Activated CD8-positive, alpha-beta T cell treated with anti-CD3 and anti-CD28 coated beads, Interleukin-2, amount 10 ng/mL, durations not matched to agents 7 days and 5 days (primary cell): ENCODE measurements at regions not wholly inside any gene's neighbourhood (a gene's known extent, or its start where the extent isn't known, plus 50 kb on each side); places are given as distances from the start of the nearest gene placed in this dataset.

Experiments
- ATAC-seq: fragments of 150-1000 bp; cut with Tn5 transposase; one replicate; pipeline ENCODE4 v1.10.0; 2021; ENCODE audit warnings: moderate library complexity
- CTCF ChIA-PET: fragments of 350-600 bp; sonication (Branson Sonifier 250); formaldehyde crosslinking; loops from one replicate; lab custom pipeline; 2021; ENCODE audit warnings: antibody characterized with exemption; lab: Charles Lee
- POLR2A ChIA-PET: fragments of 350-600 bp; sonication (Branson Sonifier 250); formaldehyde crosslinking; loops from one replicate; lab custom pipeline; 2021; ENCODE audit warnings: antibody characterized with exemption; lab: Charles Lee
- DNase-seq: peaks from one replicate; pipeline ENCODE4 v3.0.0-alpha.2; 2020
- H3K27ac Mint-ChIP-seq: one replicate; pipeline ENCODE4 v1.8.0; 2021; ENCODE audit warnings: mild to moderate bottlenecking, mixed read lengths
- H3K27me3 Mint-ChIP-seq: one replicate; pipeline ENCODE4 v1.8.0; 2021; ENCODE audit warnings: low read depth, mixed read lengths
- H3K36me3 Mint-ChIP-seq: one replicate; pipeline ENCODE4 v1.8.0; 2021; ENCODE audit warnings: low read depth, mixed read lengths
- H3K4me1 Mint-ChIP-seq: one replicate; pipeline ENCODE4 v1.8.0; 2021; ENCODE audit warnings: low read depth, mixed read lengths
- H3K4me3 Mint-ChIP-seq: one replicate; pipeline ENCODE4 v1.8.0; 2021; ENCODE audit warnings: mild to moderate bottlenecking, mixed read lengths
- H3K9me3 Mint-ChIP-seq: one replicate; pipeline ENCODE4 v1.8.0; 2022; ENCODE audit warnings: mixed read lengths; ENCODE audit not compliant: insufficient read depth

DNA sequence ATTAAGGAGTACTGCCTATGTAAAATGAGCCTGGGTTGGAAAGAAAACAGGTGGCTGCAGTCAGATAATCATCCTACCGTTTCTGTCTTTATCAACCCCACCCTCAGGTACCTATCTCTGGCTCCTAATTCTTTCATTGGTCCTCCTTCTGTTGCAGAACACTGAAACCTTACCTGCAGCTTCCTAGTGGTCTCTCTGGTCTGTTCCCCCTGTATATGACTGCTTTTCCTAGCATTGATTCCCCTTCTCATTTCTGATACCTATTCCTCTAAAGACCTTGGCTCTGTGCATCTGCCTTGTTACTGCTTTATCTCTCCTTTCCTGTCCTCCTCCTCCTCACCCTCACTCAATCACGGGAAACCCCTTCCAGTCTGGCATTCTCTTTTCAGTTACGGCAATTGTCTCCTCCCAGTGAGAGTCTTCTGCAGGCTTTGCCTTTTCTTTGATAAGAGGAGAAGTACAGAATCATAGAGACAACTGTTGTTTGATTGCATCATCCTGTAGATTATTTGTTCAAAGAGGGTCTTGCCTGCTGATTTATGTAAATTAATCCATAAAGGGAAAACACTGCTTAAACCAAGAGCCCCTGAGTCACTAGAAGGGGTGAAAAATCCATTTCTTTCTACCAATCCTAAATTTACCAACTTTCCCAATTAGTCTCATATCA, 301.2 kb downstream of the AASDHPPT start:
- no peak overlapping the region for H3K4me3 Mint-ChIP-seq
- DNase-seq: no peak
- ATAC-seq: no peak
- no peaks in the 10 kb centered on the region for H3K4me1 Mint-ChIP-seq
- no peaks in the 10 kb centered on the region for H3K36me3 Mint-ChIP-seq
- no peaks in the 10 kb centered on the region for H3K27me3 Mint-ChIP-seq
- CTCF ChIA-PET: no interaction called here
- H3K27ac Mint-ChIP-seq: no peak overlapping the region
- POLR2A ChIA-PET: no interaction called here
- H3K9me3 Mint-ChIP-seq: no peaks in the 10 kb centered on the region

DNA sequence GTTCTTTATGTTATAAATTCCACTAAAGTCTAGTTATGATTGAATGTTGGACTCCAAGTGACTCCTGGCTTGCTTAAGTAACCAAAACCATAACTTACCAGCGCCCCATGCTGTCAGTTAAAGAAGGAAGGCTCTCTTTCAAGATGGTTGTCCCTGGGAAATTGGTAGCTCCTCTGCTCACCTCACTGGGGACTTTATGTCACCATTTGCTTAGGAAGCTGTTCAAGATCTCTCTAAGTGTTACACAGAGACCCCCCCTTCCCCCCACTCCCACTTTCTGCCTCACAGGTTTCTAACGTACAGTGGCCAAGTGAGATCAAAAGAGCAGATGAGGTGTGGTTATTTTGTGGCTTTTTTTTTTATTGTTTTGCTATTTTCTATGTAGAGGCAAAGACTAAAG, 301.8 kb downstream of the AASDHPPT start:
- Mint-ChIP-seq H3K36me3 (no peaks in the 10 kb centered on the region), H3K4me1 (no peaks in the 10 kb centered on the region), H3K4me3 (no peak overlapping the region), H3K27me3 (no peaks in the 10 kb centered on the region), H3K9me3 (no peaks in the 10 kb centered on the region), H3K27ac (no peak overlapping the region)
- POLR2A ChIA-PET: no interaction called here
- CTCF ChIA-PET: no interaction called here
- no peak for ATAC-seq
- no peak for DNase-seq

DNA sequence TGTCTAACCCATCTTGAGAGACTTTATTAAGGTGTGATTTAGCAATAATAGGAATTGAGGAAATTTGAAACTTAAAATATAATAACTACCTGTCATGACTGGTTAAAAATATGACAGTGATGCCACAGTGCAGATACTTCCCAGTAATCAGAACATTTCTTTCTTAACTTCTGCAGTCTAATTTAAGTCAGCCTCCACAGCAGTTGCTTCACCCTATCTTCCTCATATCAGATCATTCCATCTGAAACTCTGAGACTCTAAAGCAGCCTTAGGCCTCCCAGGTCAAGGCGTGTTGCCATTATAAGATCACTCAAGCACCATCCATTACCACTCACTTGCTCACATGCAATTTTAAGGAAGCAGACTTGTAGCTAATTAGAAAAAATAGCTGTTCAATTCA, 302.2 kb downstream of the AASDHPPT start:
- CTCF ChIA-PET: no interaction called here
- H3K9me3 Mint-ChIP-seq: no peaks in the 10 kb centered on the region
- no peaks in the 10 kb centered on the region for H3K27me3 Mint-ChIP-seq
- ATAC-seq: no peak
- H3K27ac Mint-ChIP-seq: no peak overlapping the region
- H3K36me3 Mint-ChIP-seq: no peaks in the 10 kb centered on the region
- no peak overlapping the region for H3K4me3 Mint-ChIP-seq
- POLR2A ChIA-PET: no interaction called here
- H3K4me1 Mint-ChIP-seq: no peaks in the 10 kb centered on the region
- no peak for DNase-seq

DNA sequence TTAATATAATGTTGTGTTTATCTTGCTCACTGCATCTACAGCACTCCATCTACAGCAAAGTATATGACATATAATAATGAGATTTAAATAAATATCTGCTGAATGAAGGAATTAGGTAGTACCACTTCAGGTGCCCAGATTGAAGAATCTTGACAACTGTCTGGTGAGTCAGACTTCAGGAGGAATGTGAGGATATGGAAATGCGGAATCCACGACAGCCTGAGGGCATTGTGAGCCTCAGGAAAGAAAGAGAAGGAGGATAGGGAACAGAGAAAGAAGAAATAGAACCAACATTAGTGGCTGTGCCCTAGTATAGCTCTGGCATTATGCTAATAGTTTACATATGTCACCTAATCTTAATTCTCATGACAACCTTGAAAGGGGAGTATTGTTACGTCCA, 304.4 kb downstream of the AASDHPPT start:
- POLR2A ChIA-PET: no interaction called here
- no peak for ATAC-seq
- H3K4me1 Mint-ChIP-seq: no peaks in the 10 kb centered on the region
- no peak overlapping the region for H3K4me3 Mint-ChIP-seq
- no peak overlapping the region for H3K27ac Mint-ChIP-seq
- CTCF ChIA-PET: no interaction called here
- no peak for DNase-seq
- H3K27me3 Mint-ChIP-seq: no peaks in the 10 kb centered on the region
- H3K9me3 Mint-ChIP-seq: no peaks in the 10 kb centered on the region
- no peaks in the 10 kb centered on the region for H3K36me3 Mint-ChIP-seq

DNA sequence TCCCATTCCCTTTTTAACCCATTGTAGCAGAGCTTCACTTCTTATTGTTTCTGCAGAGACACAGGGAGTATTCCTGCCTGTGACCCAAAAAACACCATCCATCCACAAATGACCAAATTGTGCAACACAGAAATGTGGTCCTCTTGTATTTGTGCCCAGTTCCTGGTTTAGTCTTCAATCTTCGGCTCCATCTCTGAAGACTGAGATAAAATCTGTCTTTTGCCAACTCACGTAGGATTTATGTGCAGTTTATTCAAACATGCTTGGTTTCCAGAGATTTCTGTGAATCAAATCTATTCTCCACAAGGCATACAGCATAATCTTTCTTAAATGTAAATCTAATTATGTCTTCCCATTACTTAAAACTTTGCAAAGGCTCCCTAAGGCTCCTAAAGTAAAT, 307.0 kb downstream of the AASDHPPT start:
- H3K27ac Mint-ChIP-seq: no peak overlapping the region
- ChIA-PET CTCF (no interaction called here), POLR2A (no interaction called here)
- DNase-seq (no peak), ATAC-seq (no peak)
- no peaks in the 10 kb centered on the region for H3K9me3 Mint-ChIP-seq
- H3K4me1 Mint-ChIP-seq: no peaks in the 10 kb centered on the region
- H3K36me3 Mint-ChIP-seq: no peaks in the 10 kb centered on the region
- H3K27me3 Mint-ChIP-seq: no peaks in the 10 kb centered on the region
- no peak overlapping the region for H3K4me3 Mint-ChIP-seq

DNA sequence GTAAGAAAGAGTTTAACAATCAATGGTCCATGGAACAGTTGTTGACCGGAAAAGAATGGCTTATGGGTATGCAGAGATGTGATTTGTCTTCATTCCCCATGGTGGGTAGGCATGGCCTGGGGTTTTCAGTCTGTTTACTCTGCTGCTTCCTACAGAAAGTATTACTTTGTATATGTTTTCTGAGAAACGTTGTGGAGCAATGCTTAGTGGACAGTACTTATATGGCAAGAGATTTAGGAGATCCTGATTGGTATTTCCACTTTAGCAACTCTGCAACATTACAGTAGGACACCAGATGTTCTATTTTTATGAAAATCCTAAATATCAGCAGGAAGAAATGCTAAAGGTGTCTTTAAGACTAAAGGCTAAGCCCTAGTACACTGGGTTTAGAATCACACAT, 309.1 kb downstream of the AASDHPPT start:
- ATAC-seq: no peak
- Mint-ChIP-seq H3K9me3 (no peaks in the 10 kb centered on the region), H3K36me3 (no peaks in the 10 kb centered on the region), H3K27ac (no peak overlapping the region), H3K27me3 (no peaks in the 10 kb centered on the region), H3K4me1 (no peaks in the 10 kb centered on the region), H3K4me3 (no peak overlapping the region)
- no peak for DNase-seq
- POLR2A ChIA-PET: no interaction called here
- CTCF ChIA-PET: no interaction called here

DNA sequence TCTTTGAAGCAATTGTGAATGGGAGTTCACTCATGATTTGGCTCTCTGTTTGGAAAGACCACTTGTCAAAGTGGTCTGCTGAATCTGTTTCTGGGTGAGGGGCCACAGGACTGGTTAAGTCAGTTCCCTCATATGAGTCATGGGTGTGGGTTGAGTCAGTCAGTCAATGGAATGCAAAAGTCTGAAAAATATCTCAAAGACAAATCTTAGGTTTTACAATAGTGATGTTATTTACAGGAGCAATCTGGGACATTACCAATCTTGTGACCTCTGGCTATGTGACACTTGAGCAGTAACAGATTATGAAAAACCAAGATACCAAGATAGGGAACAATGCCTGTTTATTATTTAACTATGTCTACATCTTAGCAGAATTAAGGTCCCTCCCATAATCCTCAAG, 311.6 kb downstream of the AASDHPPT start:
- H3K36me3 Mint-ChIP-seq: no peaks in the 10 kb centered on the region
- ChIA-PET CTCF (no interaction called here), POLR2A (no interaction called here)
- no peak overlapping the region for H3K4me3 Mint-ChIP-seq
- H3K27me3 Mint-ChIP-seq: no peaks in the 10 kb centered on the region
- ATAC-seq (no peak), DNase-seq (no peak)
- no peaks in the 10 kb centered on the region for H3K9me3 Mint-ChIP-seq
- no peak overlapping the region for H3K27ac Mint-ChIP-seq
- H3K4me1 Mint-ChIP-seq: no peaks in the 10 kb centered on the region

DNA sequence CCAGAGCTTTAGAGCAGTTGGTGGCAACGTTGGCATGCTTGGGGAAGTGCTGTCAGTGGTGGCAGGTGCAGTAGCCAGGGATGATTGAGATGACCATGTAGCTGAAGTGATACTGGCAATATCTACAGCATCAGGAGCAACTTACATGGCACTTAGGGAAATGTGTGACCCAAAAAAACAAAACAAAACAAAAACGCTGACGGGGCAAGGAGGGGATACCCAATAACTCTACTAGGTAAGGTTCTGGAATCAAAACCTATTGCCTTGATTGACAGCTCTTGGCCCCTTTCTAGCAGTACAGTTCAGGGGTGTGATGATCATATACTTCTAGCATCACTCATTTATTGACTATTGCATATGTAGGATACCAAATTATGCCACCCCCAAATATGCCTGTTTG, 312.6 kb downstream of the AASDHPPT start:
- ATAC-seq (no peak), DNase-seq (no peak)
- H3K27me3 Mint-ChIP-seq: no peaks in the 10 kb centered on the region
- ChIA-PET CTCF (no interaction called here), POLR2A (interaction anchor here (0.7 kb wide), 1 partner anchor 354 kb away, joined by 3 read pairs; no protein-coding TSS in a partner anchor)
- H3K4me3 Mint-ChIP-seq: no peak overlapping the region
- no peaks in the 10 kb centered on the region for H3K4me1 Mint-ChIP-seq
- no peak overlapping the region for H3K27ac Mint-ChIP-seq
- H3K9me3 Mint-ChIP-seq: no peaks in the 10 kb centered on the region
- no peaks in the 10 kb centered on the region for H3K36me3 Mint-ChIP-seq

DNA sequence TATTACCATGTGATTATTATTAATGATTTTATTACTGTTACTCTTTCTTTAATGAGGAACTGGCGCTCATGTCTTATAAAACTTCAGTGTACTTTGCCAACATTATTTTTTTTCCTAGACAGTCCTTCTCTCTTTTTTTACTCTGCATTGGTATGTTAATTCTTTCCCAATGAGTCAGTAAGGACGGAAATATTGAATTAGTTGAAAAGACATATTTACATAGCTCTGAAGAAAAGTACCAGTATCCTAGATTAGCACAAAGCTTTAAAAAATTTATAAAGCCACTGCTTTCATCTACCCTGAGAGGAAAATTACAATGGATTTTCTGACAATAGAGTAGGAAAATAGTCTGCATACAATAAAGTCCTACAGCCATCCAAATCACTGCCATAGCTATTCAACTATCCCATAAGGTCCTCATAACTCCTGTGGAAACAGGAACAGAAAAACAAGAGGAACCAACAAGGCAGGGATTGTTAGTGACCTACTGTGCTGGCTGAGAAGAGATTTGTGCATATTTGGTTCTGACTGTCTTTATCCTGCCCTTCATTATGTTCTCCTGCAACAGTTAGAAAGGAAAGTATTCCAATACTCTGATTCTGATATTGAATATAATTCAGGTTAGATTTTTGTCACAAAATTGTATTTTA, 314.4 kb downstream of the AASDHPPT start:
- ATAC-seq (no peak), DNase-seq (no peak)
- no peaks in the 10 kb centered on the region for H3K27me3 Mint-ChIP-seq
- no peak overlapping the region for H3K27ac Mint-ChIP-seq
- ChIA-PET CTCF (no interaction called here), POLR2A (no interaction called here)
- no peaks in the 10 kb centered on the region for H3K9me3 Mint-ChIP-seq
- no peaks in the 10 kb centered on the region for H3K4me1 Mint-ChIP-seq
- no peaks in the 10 kb centered on the region for H3K36me3 Mint-ChIP-seq
- no peak overlapping the region for H3K4me3 Mint-ChIP-seq

DNA sequence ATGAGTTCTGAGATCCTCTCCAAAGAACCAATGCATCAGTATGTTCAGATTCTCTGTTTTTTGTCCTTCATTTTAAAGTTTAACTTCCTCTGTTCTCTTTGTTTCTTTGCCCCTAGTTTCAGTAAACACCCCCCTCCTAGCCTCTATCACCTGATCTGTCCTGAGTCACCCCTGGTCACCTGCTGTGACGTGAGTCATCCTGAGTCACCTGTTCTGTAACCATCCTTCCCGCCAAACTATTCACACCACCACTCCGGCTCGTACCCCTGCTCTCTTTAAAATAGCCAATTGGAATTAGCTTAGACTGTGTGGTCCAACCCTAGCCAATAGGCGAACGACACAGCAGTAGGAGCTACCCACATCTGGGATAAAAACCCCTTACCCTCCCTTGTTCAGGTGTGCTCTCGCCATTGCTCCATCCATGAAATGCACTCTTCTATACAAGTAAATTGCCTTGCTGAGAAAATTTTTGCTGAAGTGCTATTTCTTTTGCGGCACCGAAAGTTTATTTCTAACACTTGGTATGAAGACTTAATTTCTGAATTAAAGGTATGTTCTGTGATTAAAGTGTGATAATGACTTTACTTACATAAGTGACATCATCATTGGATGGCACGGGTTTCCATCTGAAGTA, 318.4 kb downstream of the AASDHPPT start:
- Mint-ChIP-seq H3K27ac (no peak overlapping the region), H3K4me3 (no peak overlapping the region), H3K27me3 (no peaks in the 10 kb centered on the region), H3K36me3 (no peaks in the 10 kb centered on the region), H3K9me3 (no peaks in the 10 kb centered on the region), H3K4me1 (no peaks in the 10 kb centered on the region)
- ATAC-seq (no peak), DNase-seq (no peak)
- POLR2A ChIA-PET: no interaction called here
- CTCF ChIA-PET: no interaction called here

DNA sequence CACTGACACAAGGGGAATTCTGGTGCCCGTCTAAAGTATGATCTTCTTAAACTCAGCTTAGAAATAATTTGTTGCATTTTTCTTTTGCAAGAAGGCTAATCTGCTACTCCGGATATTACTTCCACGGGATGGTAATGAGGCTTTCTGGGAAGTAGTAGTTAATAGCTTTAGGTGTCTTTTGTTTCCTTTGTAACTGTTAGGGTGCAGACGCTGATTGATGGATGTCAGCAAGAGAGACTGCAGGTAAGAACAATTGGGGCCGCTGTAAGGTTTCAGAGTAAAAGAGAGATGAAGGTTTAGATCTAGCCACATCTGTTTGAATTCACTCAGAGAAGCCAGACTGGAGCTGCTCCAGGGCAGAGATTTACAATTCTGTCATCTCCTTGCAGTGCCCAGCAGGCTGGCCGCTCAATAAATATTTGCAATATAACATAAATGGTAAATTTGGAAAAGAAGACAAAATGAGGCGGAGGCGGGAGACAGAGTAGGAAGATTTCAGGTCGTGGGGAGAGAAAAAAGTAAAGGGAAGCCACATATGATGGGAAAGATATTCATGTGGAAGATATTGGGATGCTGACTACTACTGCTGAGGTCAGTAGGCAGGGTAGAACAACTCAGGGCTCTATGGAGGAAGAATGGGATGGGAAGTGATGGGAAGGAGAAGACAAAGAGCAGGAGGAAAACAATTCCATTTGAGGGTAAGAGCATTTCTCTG, 320.5 kb downstream of the AASDHPPT start:
- no peak for ATAC-seq
- CTCF ChIA-PET: no interaction called here
- POLR2A ChIA-PET: no interaction called here
- H3K4me1 Mint-ChIP-seq: no peaks in the 10 kb centered on the region
- DNase-seq: no peak
- no peak overlapping the region for H3K27ac Mint-ChIP-seq
- H3K36me3 Mint-ChIP-seq: no peaks in the 10 kb centered on the region
- H3K4me3 Mint-ChIP-seq: no peak overlapping the region
- no peaks in the 10 kb centered on the region for H3K9me3 Mint-ChIP-seq
- no peaks in the 10 kb centered on the region for H3K27me3 Mint-ChIP-seq

DNA sequence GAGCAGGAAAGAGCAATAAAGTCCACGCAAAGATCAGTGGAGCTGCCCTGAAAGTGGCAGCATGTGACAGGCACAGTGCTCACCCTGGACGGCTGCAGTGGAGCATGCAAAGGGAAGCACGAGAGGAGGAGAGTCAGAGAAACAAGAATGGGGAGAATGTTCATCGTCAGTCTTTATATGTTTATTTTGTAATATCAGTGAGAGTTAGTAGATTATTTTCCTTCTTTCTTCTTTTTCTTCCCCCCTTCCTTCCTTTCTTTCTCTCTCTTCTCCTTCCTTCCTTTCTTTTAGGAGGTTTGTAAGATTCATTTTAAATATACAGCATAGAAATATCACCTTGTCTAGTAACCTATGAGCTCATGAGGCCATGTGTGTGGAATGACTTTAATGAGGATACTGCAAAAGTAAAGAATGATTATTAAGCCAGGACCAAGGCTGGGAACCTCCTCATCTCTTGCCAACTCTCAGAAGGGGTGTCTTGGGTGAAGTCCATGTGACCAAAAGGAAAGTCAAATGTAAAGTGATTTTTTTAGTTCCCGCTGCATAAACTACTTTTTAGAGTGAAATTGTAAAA, 321.1 kb downstream of the AASDHPPT start:
- ChIA-PET POLR2A (no interaction called here), CTCF (no interaction called here)
- H3K27me3 Mint-ChIP-seq: no peaks in the 10 kb centered on the region
- no peak overlapping the region for H3K4me3 Mint-ChIP-seq
- H3K27ac Mint-ChIP-seq: no peak overlapping the region
- DNase-seq (no peak), ATAC-seq (no peak)
- no peaks in the 10 kb centered on the region for H3K36me3 Mint-ChIP-seq
- no peaks in the 10 kb centered on the region for H3K9me3 Mint-ChIP-seq
- H3K4me1 Mint-ChIP-seq: no peaks in the 10 kb centered on the region
